ENCODE measurements at regions not wholly inside any gene's neighbourhood (a gene's known extent, or its start where the extent isn't known, plus 50 kb on each side); places are given as distances from the start of the nearest gene placed in this dataset.

- Histone ChIP-seq H3K4me1 (no peaks in the 10 kb centered on the region), H3K9me3 (no peaks in the 10 kb centered on the region), H3K27ac (no peak overlapping the region), H3K4me3 (no peak overlapping the region), H3K36me3 (ENCODE audit: low read depth, missing control alignments) (no peaks in the 10 kb centered on the region), H3K27me3 (no peaks in the 10 kb centered on the region)
- WGBS, 2 donors: 84 to 85% methylated on average over 12 to 13 of the region's 13 CpGs
- DNase-seq: no peak
- TF ChIP-seq POLR2A (IDR thresholded peaks at IDR 0.05) (no peak), CTCF (IDR thresholded peaks at IDR 0.05) (no peak)
- intact Hi-C loops (cut with DNase I; ENCODE audit: low total_unique reads): no loop called here
Measured at GRCh38 chr17:49916854-49917515, 52.0 kb upstream of the DLX4 start.

- Histone ChIP-seq H3K27me3 (no peaks in the 10 kb centered on the region), H3K36me3 (ENCODE audit: low read depth, missing control alignments) (no peaks in the 10 kb centered on the region), H3K4me3 (no peak overlapping the region), H3K27ac (no peak overlapping the region), H3K9me3 (no peaks in the 10 kb centered on the region), H3K4me1 (no peaks in the 10 kb centered on the region)
- TF ChIP-seq POLR2A (IDR thresholded peaks at IDR 0.05) (no peak), CTCF (IDR thresholded peaks at IDR 0.05) (no peak)
- no peak for DNase-seq
- intact Hi-C loops (cut with DNase I; ENCODE audit: low total_unique reads): no loop called here
- WGBS, 2 donors: 78% methylated on average over 1 of the region's 1 CpG; no CpG with 5 or more reads in 1 of the 2 donors
Measured at GRCh38 chr17:49918591-49918990, 50.4 kb upstream of the DLX4 start.

Data from testis (tissue), 2 donors.